GM13976 (cell line): ENCODE measurements at regions not wholly inside any gene's neighbourhood (a gene's known extent, or its start where the extent isn't known, plus 50 kb on each side); places are given as distances from the start of the nearest gene placed in this dataset.
"Not testable (repeated sequence)": the region's sequence is repeated elsewhere in the genome, so short reads cannot be mapped to it uniquely, and the experiment has no call there.

ENCODE experiments used
- DNase-seq: peaks from one replicate; pipeline ENCODE4 v3.0.0; 2012; ENCODE audit warnings: low spot score
- CTCF ChIP-seq: IDR thresholded peaks from 2 replicates; pipeline ENCODE4 v1.5.1; 2012; ENCODE audit warnings: borderline replicate concordance, mild to moderate bottlenecking; ENCODE audit not compliant: insufficient read depth; ENCODE audit errors: extremely low read depth, missing control alignments, control extremely low read depth
- in situ Hi-C: fragments of 300-500 bp; cut with MboI; formaldehyde crosslinking; loops from one replicate; pipeline ENCODE4 v1.12.0; 2022; ENCODE audit warnings: low sequenced_read_pairs, mixed read lengths, inconsistent platforms; ENCODE audit not compliant: unreplicated experiment

GRCh38 chr5:130323804-130324454, 419.7 kb downstream of the CHSY3 start:
- in situ Hi-C loops, result no loop called here
- TF ChIP-seq CTCF, result no peak
- peak; percentile 15 for DNase-seq

- TF ChIP-seq CTCF, result no peak
- in situ Hi-C loops, result no loop called here
- no peak for DNase-seq
Measured at GRCh38 chr5:130321931-130322330, 417.7 kb downstream of the CHSY3 start.

DNA sequence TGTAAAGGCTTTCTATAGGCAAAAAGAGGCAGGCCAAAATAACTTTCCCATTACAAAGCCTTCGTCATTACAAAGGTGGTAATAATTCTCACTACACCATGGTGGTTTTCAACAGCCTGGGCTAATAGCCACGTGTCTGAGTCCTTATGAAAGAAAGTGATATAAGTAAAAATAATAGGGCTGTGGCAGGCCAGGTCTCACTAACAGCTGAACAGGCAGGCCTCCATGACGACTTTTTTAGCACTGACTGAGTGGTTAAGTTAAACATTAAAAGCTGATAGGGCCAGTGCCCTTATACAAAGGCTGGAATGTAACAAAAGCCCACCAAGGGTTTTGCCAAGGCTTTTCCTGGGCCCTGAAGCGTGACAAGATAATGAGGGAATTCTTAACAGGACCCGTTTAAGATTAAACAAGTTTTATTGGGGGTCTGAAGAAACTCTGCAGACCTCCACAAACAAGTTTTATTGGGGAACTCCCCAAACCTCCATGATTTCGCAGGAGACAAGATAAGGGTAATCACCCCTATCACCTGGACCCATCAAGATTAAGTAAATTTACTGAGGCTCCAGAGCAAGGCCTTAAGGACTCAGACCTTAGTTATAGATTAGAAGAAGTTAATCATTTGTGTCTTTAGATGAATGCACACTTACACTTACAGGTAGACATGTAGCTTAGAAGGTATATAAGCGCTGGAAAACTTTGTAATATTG, 412.9 kb downstream of the CHSY3 start:
- no peak for DNase-seq
- TF ChIP-seq CTCF, result no peak
- in situ Hi-C loops, result no loop called here

- TF ChIP-seq CTCF, result no peak
- in situ Hi-C loops, result no loop called here
- DNase-seq, result no peak
Measured at GRCh38 chr5:130295235-130295634, 391.0 kb downstream of the CHSY3 start.

- DNase-seq, in situ Hi-C loops: not testable (repeated sequence)
Measured at GRCh38 chr5:130294798-130295197, 390.5 kb downstream of the CHSY3 start.

DNA sequence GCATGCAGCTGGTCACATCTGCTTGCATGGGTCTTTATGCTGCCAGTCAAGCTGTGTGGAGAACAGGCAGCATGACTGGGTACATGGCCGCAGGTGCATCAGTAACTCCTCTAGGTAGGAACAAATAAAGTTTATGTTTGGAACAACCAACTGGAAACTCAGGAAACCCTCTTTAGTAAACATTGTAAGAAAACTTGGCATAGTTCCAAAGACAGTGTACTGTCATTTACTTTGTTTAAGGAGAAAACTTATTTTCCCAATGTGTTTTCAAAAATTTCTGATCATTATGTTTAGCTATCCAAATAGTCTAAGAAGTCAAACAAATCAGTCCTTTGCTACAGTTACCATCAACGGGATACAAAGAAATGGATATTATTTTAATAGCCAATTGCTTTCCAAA, 386.0 kb downstream of the CHSY3 start:
- in situ Hi-C loops, result no loop called here
- no peak for TF ChIP-seq CTCF
- no peak for DNase-seq
